ENCODE measurements at regions not wholly inside any gene's neighbourhood (a gene's known extent, or its start where the extent isn't known, plus 50 kb on each side); places are given as distances from the start of the nearest gene placed in this dataset.
"Not testable (repeated sequence)": the region's sequence is repeated elsewhere in the genome, so short reads cannot be mapped to it uniquely, and the experiment has no call there.

DNA sequence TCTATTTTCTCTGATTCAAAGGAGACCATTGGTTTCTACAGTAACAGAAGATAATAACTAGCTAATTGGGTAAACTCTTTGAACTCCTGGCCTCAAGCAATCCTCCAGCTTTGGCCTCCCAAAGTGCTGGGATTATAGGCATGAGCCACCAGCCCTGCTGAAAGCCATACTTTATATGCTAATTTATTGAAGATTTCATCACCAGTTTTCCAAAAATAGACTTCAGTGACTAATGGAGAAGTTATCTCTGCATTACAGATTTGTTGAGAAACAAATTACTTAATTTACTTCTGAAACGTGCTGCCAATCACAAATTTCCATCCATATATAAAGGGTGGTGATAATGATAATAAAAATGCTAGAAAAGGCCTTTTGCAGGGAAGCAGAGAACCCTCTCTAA, 1758.1 kb upstream of the SEL1L start:
- Histone ChIP-seq H3K4me1 (no peaks in the 10 kb centered on the region), H3K4me2 (no peak overlapping the region), H3K4me3 (no peak overlapping the region), H3K9me3 (no peaks in the 10 kb centered on the region), H3K27ac (no peak overlapping the region)
- ChIA-PET CTCF (no interaction called here), POLR2A (no interaction called here)
- DNase-seq (ENCODE audit: low read depth in 1 of 2, low spot score in 1 of 2) (no peak), ATAC-seq (no peak), FAIRE-seq (no peak)
- 3% methylated on average over 1 of the region's 1 CpG for WGBS (ENCODE audit: missing lambda C conversion rate)
- TF ChIP-seq RCOR1 (IDR thresholded peaks at IDR 0.05; ENCODE audit: low read depth, low read length) (no peak), JUN (IDR thresholded peaks at IDR 0.05) (no peak), HEYL (CRISPR knock-in tag; IDR thresholded peaks at IDR 0.05) (no peak)
- TF ChIP-seq, protein P1, sequence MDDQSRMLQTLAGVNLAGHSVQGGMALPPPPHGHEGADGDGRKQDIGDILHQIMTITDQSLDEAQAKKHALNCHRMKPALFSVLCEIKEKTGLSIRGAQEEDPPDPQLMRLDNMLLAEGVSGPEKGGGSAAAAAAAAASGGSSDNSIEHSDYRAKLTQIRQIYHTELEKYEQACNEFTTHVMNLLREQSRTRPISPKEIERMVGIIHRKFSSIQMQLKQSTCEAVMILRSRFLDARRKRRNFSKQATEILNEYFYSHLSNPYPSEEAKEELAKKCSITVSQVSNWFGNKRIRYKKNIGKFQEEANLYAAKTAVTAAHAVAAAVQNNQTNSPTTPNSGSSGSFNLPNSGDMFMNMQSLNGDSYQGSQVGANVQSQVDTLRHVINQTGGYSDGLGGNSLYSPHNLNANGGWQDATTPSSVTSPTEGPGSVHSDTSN (IDR thresholded peaks at IDR 0.05) = no peak
- TF ChIP-seq, protein P2, sequence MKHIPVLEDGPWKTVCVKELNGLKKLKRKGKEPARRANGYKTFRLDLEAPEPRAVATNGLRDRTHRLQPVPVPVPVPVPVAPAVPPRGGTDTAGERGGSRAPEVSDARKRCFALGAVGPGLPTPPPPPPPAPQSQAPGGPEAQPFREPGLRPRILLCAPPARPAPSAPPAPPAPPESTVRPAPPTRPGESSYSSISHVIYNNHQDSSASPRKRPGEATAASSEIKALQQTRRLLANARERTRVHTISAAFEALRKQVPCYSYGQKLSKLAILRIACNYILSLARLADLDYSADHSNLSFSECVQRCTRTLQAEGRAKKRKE (CRISPR knock-in tag; IDR thresholded peaks at IDR 0.05; ENCODE audit: low read depth) = no peak

DNA sequence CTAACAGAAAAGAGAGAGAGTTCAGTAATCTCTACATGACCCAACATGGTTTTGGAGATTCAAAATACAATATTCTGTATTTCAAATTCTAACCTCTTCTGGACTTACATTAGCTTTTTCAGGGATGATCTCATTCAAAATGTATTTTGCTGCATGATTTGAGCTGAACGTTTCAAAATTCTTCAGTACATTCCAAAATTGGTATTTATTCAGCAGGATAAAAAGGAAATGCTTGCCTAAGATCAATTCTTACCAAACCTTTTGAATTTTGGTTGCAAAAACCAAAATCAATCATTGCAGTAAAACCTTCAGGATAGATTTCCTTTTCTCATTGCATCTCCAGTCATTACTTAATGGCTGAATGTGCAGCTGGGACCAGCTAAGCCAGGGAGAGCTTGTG, 1761.3 kb upstream of the SEL1L start:
- H3K4me1 ChIP-seq = no peaks in the 10 kb centered on the region
- POLR2A ChIA-PET = no interaction called here
- CTCF ChIA-PET = no interaction called here
- DNase-seq (ENCODE audit: low read depth in 1 of 2, low spot score in 1 of 2) (no peak), FAIRE-seq (no peak), ATAC-seq (no peak)
- H3K4me2 ChIP-seq = no peak overlapping the region
- H3K27ac ChIP-seq = no peak overlapping the region
- H3K4me3 ChIP-seq = no peak overlapping the region
- H3K9me3 ChIP-seq = no peaks in the 10 kb centered on the region
- TF ChIP-seq EHMT2 (IDR thresholded peaks at IDR 0.05; ENCODE audit: low read depth) (no peak), HEYL (CRISPR knock-in tag; IDR thresholded peaks at IDR 0.05) (no peak), RAD21 (conservative IDR thresholded peaks at IDR 0.05 in 1 of 2, IDR thresholded peaks at IDR 0.05 in 1 of 2) (no peak), CBX2 (IDR thresholded peaks at IDR 0.05; ENCODE audit: borderline replicate concordance, low read depth) (no peak), EHF (CRISPR knock-in tag; IDR thresholded peaks at IDR 0.05) (no peak), MAFK (IDR thresholded peaks at IDR 0.05; ENCODE audit: partially characterized antibody) (no peak), CHD2 (IDR thresholded peaks at IDR 0.05; ENCODE audit: low read length, partially characterized antibody) (no peak), CEBPB (IDR thresholded peaks at IDR 0.05) (no peak), HOXA7 (CRISPR knock-in tag; IDR thresholded peaks at IDR 0.05) (no peak), POLR2AphosphoS2 (conservative IDR thresholded peaks at IDR 0.05; ENCODE audit: low read length) (no peak), FOSL2 (IDR thresholded peaks at IDR 0.05) (no peak), FOSL2 (CRISPR knock-in tag; IDR thresholded peaks at IDR 0.05) (no peak), MAZ (IDR thresholded peaks at IDR 0.05; ENCODE audit: borderline replicate concordance, low read depth, low read length) (no peak), JUN (IDR thresholded peaks at IDR 0.05) (no peak), HOXB5 (CRISPR knock-in tag; IDR thresholded peaks at IDR 0.05) (no peak), SMC3 (IDR thresholded peaks at IDR 0.05) (no peak), BHLHE40 (IDR thresholded peaks at IDR 0.05; ENCODE audit: low read depth, low read length) (no peak)
- TF ChIP-seq, protein P3, sequence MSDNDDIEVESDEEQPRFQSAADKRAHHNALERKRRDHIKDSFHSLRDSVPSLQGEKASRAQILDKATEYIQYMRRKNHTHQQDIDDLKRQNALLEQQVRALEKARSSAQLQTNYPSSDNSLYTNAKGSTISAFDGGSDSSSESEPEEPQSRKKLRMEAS (IDR thresholded peaks at IDR 0.05) = no peak
- TF ChIP-seq, protein P1 (IDR thresholded peaks at IDR 0.05) = no peak
- 0% methylated on average over 1 of the region's 1 CpG for WGBS (ENCODE audit: missing lambda C conversion rate)

DNA sequence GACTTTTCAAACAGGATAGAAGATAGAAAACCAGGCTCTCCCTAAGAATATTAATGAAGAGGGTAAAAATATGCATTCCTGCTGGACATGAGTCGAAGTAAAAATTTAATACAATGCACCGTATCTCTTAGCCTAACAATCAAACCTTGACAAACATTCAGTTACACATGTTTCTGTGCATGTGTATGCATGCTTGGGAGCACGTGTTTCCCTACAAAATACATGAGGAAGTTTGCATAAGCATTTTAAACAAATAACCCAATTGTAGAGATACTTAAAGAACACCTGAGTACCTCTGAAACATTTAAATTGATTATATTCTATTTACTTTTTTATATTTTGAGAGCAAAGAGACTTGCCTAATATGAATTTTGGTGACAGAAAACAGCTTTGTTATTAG, 1763.7 kb upstream of the SEL1L start:
- no peak for FAIRE-seq
- WGBS (ENCODE audit: missing lambda C conversion rate) = 0% methylated on average over 3 of the region's 3 CpGs
- CTCF ChIA-PET = no interaction called here
- no peak overlapping the region for H3K4me3 ChIP-seq
- DNase-seq (ENCODE audit: low read depth in 1 of 2, low spot score in 1 of 2) = no peak
- no peaks in the 10 kb centered on the region for H3K4me1 ChIP-seq
- no peaks in the 10 kb centered on the region for H3K9me3 ChIP-seq
- no peak for ATAC-seq
- no peak overlapping the region for H3K27ac ChIP-seq
- no peak for TF ChIP-seq NR3C1 (IDR thresholded peaks at IDR 0.05)
- no peak for TF ChIP-seq SMC3 (IDR thresholded peaks at IDR 0.05)
- TF ChIP-seq, protein P4, sequence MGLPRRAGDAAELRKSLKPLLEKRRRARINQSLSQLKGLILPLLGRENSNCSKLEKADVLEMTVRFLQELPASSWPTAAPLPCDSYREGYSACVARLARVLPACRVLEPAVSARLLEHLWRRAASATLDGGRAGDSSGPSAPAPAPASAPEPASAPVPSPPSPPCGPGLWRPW (IDR thresholded peaks at IDR 0.05) = no peak
- no peak for TF ChIP-seq POLR2AphosphoS2 (conservative IDR thresholded peaks at IDR 0.05; ENCODE audit: low read length)
- no peak for TF ChIP-seq PHF8 (IDR thresholded peaks at IDR 0.05; ENCODE audit: borderline replicate concordance, low read depth)
- TF ChIP-seq HEYL (CRISPR knock-in tag; IDR thresholded peaks at IDR 0.05) = no peak
- TF ChIP-seq MAFK (IDR thresholded peaks at IDR 0.05; ENCODE audit: partially characterized antibody) = no peak
- TF ChIP-seq, protein P2 (CRISPR knock-in tag; IDR thresholded peaks at IDR 0.05; ENCODE audit: low read depth) = no peak
- TF ChIP-seq TFCP2L1 (CRISPR knock-in tag; IDR thresholded peaks at IDR 0.05) = no peak
- no peak for TF ChIP-seq RAD21 (conservative IDR thresholded peaks at IDR 0.05 in 1 of 2, IDR thresholded peaks at IDR 0.05 in 1 of 2)
- TF ChIP-seq ZC3H11A (IDR thresholded peaks at IDR 0.05) = no peak
- no peak overlapping the region for H3K4me2 ChIP-seq
- POLR2A ChIA-PET = no interaction called here

DNA sequence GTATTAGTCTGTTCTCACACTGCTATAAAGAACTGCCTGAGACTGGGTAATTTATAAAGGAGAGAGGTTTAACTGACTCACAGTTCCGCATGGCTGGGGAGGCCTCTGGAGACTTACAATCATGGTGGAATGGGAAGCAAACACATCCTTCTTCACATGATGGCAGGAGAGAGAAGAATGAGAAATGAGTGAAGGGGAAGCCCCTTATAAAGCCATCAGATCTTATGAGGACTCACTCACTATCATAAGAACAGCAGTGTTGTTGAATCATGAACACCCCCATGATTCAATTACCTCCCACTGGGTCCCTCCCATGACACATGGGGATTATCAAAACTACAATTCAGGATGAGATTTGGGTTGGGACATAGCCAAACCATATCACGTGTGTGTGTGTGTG, 1764.4 kb upstream of the SEL1L start:
- H3K4me2 ChIP-seq; ATAC-seq; H3K4me1 ChIP-seq; CTCF ChIA-PET; DNase-seq (ENCODE audit: low read depth in 1 of 2, low spot score in 1 of 2); H3K9me3 ChIP-seq; H3K27ac ChIP-seq; FAIRE-seq; H3K4me3 ChIP-seq; POLR2A ChIA-PET: not testable (repeated sequence)
- 18% methylated on average over 2 of the region's 2 CpGs for WGBS (ENCODE audit: missing lambda C conversion rate)
